Brain microvascular endothelial cell (primary cell): ENCODE measurements at regions not wholly inside any gene's neighbourhood (a gene's known extent, or its start where the extent isn't known, plus 50 kb on each side); places are given as distances from the start of the nearest gene placed in this dataset.

Source experiments
- DNase-seq: peaks from one replicate; pipeline ENCODE4 v3.0.0-alpha.2; 2020
- H3K27ac ChIP-seq: fragments of 250-450 bp; sonication (Bioruptor Pico); 2 replicates; pipeline ENCODE4 v1.5.1; 2020; ENCODE audit warnings: mild to moderate bottlenecking, moderate library complexity
- H3K27me3 ChIP-seq: fragments of 250-450 bp; sonication (Bioruptor Pico); replicated peaks from 2 replicates; pipeline ENCODE4 v1.5.1; 2020; ENCODE audit warnings: mild to moderate bottlenecking
- H3K36me3 ChIP-seq: fragments of 250-450 bp; sonication (Bioruptor Pico); replicated peaks from 2 replicates; pipeline ENCODE4 v1.5.1; 2020; ENCODE audit warnings: mild to moderate bottlenecking
- H3K4me3 ChIP-seq: 2 replicates; pipeline ENCODE4 v1.5.1; 2011; ENCODE audit warnings: low read depth, mild to moderate bottlenecking, control low read depth, low read length, moderate library complexity
- CTCF ChIP-seq: IDR thresholded peaks from 2 replicates; pipeline ENCODE4 v1.5.1; 2011; ENCODE audit warnings: low read depth, mild to moderate bottlenecking, moderate library complexity, low read length, control low read depth, inconsistent platforms; ENCODE audit errors: missing control alignments
- in situ Hi-C: cut with HindIII; loops from 2 replicates; pipeline ENCODE4 v1.10.0; 2017; ENCODE audit warnings: low sequenced_read_pairs, low pct_ligation_motif_present

GRCh38 chr4:153072661-153073060 lies 131.6 kb upstream of the TRIM2 start:
- Histone ChIP-seq H3K36me3 (no peaks in the 10 kb centered on the region), H3K4me3 (no peak overlapping the region), H3K27ac (no peak overlapping the region), H3K27me3 (no peaks in the 10 kb centered on the region)
- no peak for DNase-seq
- TF ChIP-seq CTCF = no peak
- in situ Hi-C loops = no loop called here

GRCh38 chr4:153074486-153074885 lies 129.8 kb upstream of the TRIM2 start:
- Histone ChIP-seq H3K27ac (no peak overlapping the region), H3K4me3 (no peak overlapping the region), H3K36me3 (no peaks in the 10 kb centered on the region), H3K27me3 (no peaks in the 10 kb centered on the region)
- in situ Hi-C loops = no loop called here
- TF ChIP-seq CTCF = no peak
- DNase-seq = no peak

- H3K27ac ChIP-seq = no peak overlapping the region
- no peak for TF ChIP-seq CTCF
- H3K4me3 ChIP-seq = no peak overlapping the region
- DNase-seq = no peak
- no peaks in the 10 kb centered on the region for H3K36me3 ChIP-seq
- no peaks in the 10 kb centered on the region for H3K27me3 ChIP-seq
- in situ Hi-C loops = no loop called here
Measured at GRCh38 chr4:153074936-153075630, 129.2 kb upstream of the TRIM2 start.

GRCh38 chr4:153075836-153076518 lies 128.3 kb upstream of the TRIM2 start:
- DNase-seq = no peak
- TF ChIP-seq CTCF = no peak
- Histone ChIP-seq H3K4me3 (no peak overlapping the region), H3K27me3 (no peaks in the 10 kb centered on the region), H3K36me3 (no peaks in the 10 kb centered on the region), H3K27ac (no peak overlapping the region)
- in situ Hi-C loops = no loop called here

GRCh38 chr4:153076861-153077260 lies 127.4 kb upstream of the TRIM2 start:
- Histone ChIP-seq H3K4me3 (no peak overlapping the region), H3K27me3 (no peaks in the 10 kb centered on the region), H3K36me3 (no peaks in the 10 kb centered on the region), H3K27ac (no peak overlapping the region)
- no peak for DNase-seq
- in situ Hi-C loops = no loop called here
- no peak for TF ChIP-seq CTCF
